Kidney (tissue), 13 donors: ENCODE measurements at regions not wholly inside any gene's neighbourhood (a gene's known extent, or its start where the extent isn't known, plus 50 kb on each side); places are given as distances from the start of the nearest gene placed in this dataset.

Experiments
- DNase-seq, 5 donors: peaks; one replicate each; pipeline ENCODE4 v3.0.0-alpha.2; 2013 to 2020
- FAIRE-seq: peaks from 2 replicates; lab custom pipeline; 2012; peaks lifted over from hg19 to GRCh38; lab: Jason Lieb, UNC
- H3K27ac ChIP-seq, 2 donors: one replicate each; pipeline ENCODE4 v1.7.0; 2013; ENCODE audit warnings: low read depth in 2 of 2, low read length in 2 of 2, inconsistent platforms in 1 of 2
- H3K27me3 ChIP-seq: one replicate; pipeline ENCODE4 v1.7.1; 2013; ENCODE audit warnings: low read length, inconsistent platforms; ENCODE audit not compliant: control insufficient read depth, insufficient read depth
- H3K36me3 ChIP-seq, 3 donors: one replicate each; pipeline versions ENCODE4 v1.7.0 to v1.7.1; 2013; ENCODE audit warnings: low read length in 3 of 3, control low read depth in 1 of 3, inconsistent platforms in 1 of 3; ENCODE audit not compliant: insufficient read depth in 3 of 3, control insufficient read depth in 2 of 3
- H3K4me1 ChIP-seq, 3 donors: one replicate each; pipeline versions ENCODE4 v1.7.0 to v1.7.1; 2013; ENCODE audit warnings: low read length in 3 of 3, inconsistent platforms in 1 of 3, low read depth in 1 of 3; ENCODE audit not compliant: control insufficient read depth in 2 of 3, insufficient read depth in 2 of 3
- H3K4me3 ChIP-seq, 3 donors: one replicate each; pipeline versions ENCODE4 v1.7.0 to v1.8.1; 2013; ENCODE audit warnings: low read length in 3 of 3, control low read depth in 1 of 3, inconsistent platforms in 1 of 3
- H3K9ac ChIP-seq, 3 donors: one replicate each; pipeline versions ENCODE4 v1.7.0 to v1.7.1; 2013; ENCODE audit warnings: low read length in 3 of 3, control low read depth in 1 of 3, inconsistent platforms in 1 of 3
- H3K9me3 ChIP-seq, 3 donors: one replicate each; pipeline versions ENCODE4 v1.7.0 to v1.7.1; 2013; ENCODE audit warnings: low read length in 3 of 3, control low read depth in 1 of 3, inconsistent platforms in 1 of 3; ENCODE audit not compliant: control insufficient read depth in 2 of 3, insufficient read depth in 1 of 3
- intact Hi-C: fragments of 100-400 bp; cut with DNase I; formaldehyde crosslinking; loops from one replicate; pipeline ENCODE4 v1.11.1; 2022
- TF ChIP-seq, protein P1 (sequence below): IDR thresholded peaks from 3 replicates; pipeline ENCODE4 v1.5.1; 2012; ENCODE audit warnings: mild to moderate bottlenecking, moderate library complexity, borderline replicate concordance; ENCODE audit not compliant: insufficient read depth; ENCODE audit errors: extremely low read depth
- donor health status: control.
- donor health status: control.
- donor health status: control.
- donor health status: control.
- donor health status: control.
- donor health status: DM: yes; HTN: yes; CAD: no.
- donor health status: Normal renal cell carcinoma (clear cell type).

DNA sequence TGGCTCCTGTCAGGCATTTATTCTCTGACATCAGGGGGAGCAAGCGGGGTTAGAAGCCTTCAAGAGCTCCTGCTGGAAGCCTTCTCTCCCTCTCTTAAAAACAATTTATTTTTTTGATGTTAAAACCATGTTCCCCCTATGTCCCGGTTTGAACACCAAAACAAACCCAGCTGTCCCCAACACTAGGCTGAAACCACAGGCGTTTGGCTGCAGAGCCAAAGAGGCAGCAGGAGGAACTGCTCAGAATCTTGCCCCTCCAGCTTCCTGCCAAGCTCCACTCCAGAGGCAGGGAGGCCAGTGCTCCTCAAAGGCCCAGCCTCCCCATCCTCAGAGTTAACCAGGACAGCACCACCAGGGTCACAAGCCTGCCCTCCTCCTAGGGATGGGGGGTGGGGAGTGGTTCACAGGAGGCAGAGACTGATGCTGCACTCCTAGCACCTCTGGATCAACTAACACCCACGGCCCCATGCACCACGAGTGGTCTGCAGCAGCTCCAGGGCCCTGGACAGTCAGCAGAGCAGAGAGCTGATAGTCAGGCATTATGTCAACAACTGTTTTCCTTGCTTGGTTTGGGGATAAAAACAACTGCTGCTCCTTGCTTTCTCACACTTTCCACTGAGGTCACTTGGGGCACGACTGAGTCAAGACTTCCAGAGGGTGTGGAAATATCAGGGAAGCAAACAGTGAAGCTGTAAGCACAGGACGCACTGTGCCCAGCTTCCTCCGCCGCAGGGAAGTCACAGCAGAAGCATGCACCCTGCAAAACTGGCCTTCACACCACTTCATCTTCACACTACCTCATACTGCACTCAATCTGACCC is 96.5 kb upstream of the ADRA1B start:
- peak; percentile 41 to 93 (median 71) for DNase-seq
- Histone ChIP-seq H3K27me3 (no peaks in the 10 kb centered on the region), H3K36me3 (no peaks in the 10 kb centered on the region), H3K4me3 (no peak overlapping the region), H3K9me3 (no peaks in the 10 kb centered on the region), H3K9ac (no peak overlapping the region), H3K27ac (no peak overlapping the region), H3K4me1 (peaks cover 0 to 3% (median 2%) of the 10 kb centered on the region in 3 donors)
- intact Hi-C loops: no loop called here
- no peak for FAIRE-seq
- TF ChIP-seq, protein P1, sequence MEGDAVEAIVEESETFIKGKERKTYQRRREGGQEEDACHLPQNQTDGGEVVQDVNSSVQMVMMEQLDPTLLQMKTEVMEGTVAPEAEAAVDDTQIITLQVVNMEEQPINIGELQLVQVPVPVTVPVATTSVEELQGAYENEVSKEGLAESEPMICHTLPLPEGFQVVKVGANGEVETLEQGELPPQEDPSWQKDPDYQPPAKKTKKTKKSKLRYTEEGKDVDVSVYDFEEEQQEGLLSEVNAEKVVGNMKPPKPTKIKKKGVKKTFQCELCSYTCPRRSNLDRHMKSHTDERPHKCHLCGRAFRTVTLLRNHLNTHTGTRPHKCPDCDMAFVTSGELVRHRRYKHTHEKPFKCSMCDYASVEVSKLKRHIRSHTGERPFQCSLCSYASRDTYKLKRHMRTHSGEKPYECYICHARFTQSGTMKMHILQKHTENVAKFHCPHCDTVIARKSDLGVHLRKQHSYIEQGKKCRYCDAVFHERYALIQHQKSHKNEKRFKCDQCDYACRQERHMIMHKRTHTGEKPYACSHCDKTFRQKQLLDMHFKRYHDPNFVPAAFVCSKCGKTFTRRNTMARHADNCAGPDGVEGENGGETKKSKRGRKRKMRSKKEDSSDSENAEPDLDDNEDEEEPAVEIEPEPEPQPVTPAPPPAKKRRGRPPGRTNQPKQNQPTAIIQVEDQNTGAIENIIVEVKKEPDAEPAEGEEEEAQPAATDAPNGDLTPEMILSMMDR: no peak

DNA sequence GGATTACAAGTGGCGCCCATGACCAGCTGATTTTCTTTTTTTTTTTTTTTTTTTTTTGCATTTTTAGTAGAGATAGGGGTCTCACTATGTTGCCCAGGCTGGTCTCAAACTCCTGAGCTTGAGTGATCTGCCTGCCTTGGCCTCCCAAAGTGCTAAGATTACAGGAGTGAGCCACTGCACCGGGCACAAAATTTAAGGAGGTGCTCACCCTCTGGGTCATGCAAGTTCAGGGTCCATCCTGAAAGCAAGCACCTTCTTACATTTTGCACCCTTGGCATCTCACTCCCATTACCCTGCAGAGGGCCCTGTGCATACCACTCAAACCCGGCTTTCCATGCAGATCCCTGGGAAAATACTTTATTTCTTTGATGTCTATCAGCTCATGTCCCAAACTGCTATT is 95.6 kb upstream of the ADRA1B start:
- H3K9me3 ChIP-seq: no peaks in the 10 kb centered on the region
- no peak overlapping the region for H3K27ac ChIP-seq
- H3K27me3 ChIP-seq: no peaks in the 10 kb centered on the region
- FAIRE-seq (no peak), DNase-seq (no peak)
- intact Hi-C loops: no loop called here
- H3K9ac ChIP-seq: no peak overlapping the region
- H3K4me1 ChIP-seq: peaks cover 0 to 3% (median 2%) of the 10 kb centered on the region in 3 donors
- no peak overlapping the region for H3K4me3 ChIP-seq
- TF ChIP-seq, protein P1: no peak
- no peaks in the 10 kb centered on the region for H3K36me3 ChIP-seq

DNA sequence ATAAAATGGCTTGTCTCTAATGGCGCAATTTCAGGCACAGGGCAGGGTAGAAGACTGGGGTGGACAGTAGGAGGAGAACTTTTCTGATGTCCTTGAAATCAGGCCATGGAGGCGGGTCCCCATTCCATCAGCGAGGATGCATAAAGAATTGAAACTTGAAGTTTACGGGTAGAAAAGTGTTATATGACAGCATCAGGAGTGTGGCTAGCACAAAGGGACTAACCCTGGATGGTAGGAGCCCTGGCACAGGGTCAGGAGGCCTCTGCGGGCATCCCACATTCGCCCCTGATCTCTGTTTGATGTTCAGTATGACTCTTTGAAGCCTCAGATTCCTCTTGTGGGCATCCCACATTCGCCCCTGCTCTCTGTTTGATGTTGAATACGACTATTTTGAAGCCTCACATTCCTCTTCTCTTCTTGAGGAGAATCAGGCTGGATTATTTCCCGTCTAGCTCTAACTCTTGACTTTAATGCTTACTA is 94.8 kb upstream of the ADRA1B start:
- peaks cover 1 to 3% (median 2%) of the 10 kb centered on the region in 3 donors for H3K4me1 ChIP-seq
- no peak overlapping the region for H3K9ac ChIP-seq
- no peaks in the 10 kb centered on the region for H3K36me3 ChIP-seq
- no peaks in the 10 kb centered on the region for H3K9me3 ChIP-seq
- no peak for DNase-seq
- TF ChIP-seq, protein P1: no peak
- no peak for FAIRE-seq
- H3K27me3 ChIP-seq: no peaks in the 10 kb centered on the region
- no peak overlapping the region for H3K27ac ChIP-seq
- intact Hi-C loops: no loop called here
- no peak overlapping the region for H3K4me3 ChIP-seq
